ENCODE measurements at regions not wholly inside any gene's neighbourhood (a gene's known extent, or its start where the extent isn't known, plus 50 kb on each side); places are given as distances from the start of the nearest gene placed in this dataset.

GRCh38 chr3:163644172-163644571 is 1434.1 kb downstream of the SI start:
- H3K36me3 Mint-ChIP-seq = no peaks in the 10 kb centered on the region
- H3K4me1 Mint-ChIP-seq = no peaks in the 10 kb centered on the region
- H3K27ac Mint-ChIP-seq = no peak overlapping the region
- H3K27me3 Mint-ChIP-seq (ENCODE audit: low read depth in 3 of 3) = no peaks in the 10 kb centered on the region
- H3K4me3 Mint-ChIP-seq = no peak overlapping the region
- H3K9me3 Mint-ChIP-seq = peaks cover 5 to 50% (median 31%) of the 10 kb centered on the region in 6 donors
- DNase-seq = no peak

GRCh38 chr3:163632722-163633121 is 1445.6 kb downstream of the SI start:
- DNase-seq = no peak
- Mint-ChIP-seq H3K27me3 (ENCODE audit: low read depth in 3 of 3) (peaks cover 0 to 2% (median 0%) of the 10 kb centered on the region in 3 donors), H3K4me1 (no peaks in the 10 kb centered on the region), H3K27ac (no peak overlapping the region), H3K9me3 (peaks cover 6 to 16% (median 11%) of the 10 kb centered on the region in 6 donors), H3K4me3 (no peak overlapping the region), H3K36me3 (no peaks in the 10 kb centered on the region)

- DNase-seq = no peak
- no peaks in the 10 kb centered on the region for H3K4me1 Mint-ChIP-seq
- H3K36me3 Mint-ChIP-seq = no peaks in the 10 kb centered on the region
- H3K9me3 Mint-ChIP-seq = peaks cover 10 to 32% (median 20%) of the 10 kb centered on the region in 6 donors
- H3K27me3 Mint-ChIP-seq (ENCODE audit: low read depth in 3 of 3) = peaks cover 0 to 1% (median 0%) of the 10 kb centered on the region in 3 donors
- no peak overlapping the region for H3K27ac Mint-ChIP-seq
- no peak overlapping the region for H3K4me3 Mint-ChIP-seq
Measured at GRCh38 chr3:163626753-163627152, 1451.5 kb downstream of the SI start.

- Mint-ChIP-seq H3K36me3 (no peaks in the 10 kb centered on the region), H3K27ac (no peak overlapping the region), H3K27me3 (ENCODE audit: low read depth in 3 of 3) (peaks cover 0 to 3% (median 0%) of the 10 kb centered on the region in 3 donors), H3K9me3 (peaks cover 10 to 40% (median 21%) of the 10 kb centered on the region in 6 donors), H3K4me1 (no peaks in the 10 kb centered on the region), H3K4me3 (no peak overlapping the region)
- DNase-seq = no peak
Measured at GRCh38 chr3:163622384-163622783, 1455.9 kb downstream of the SI start.

GRCh38 chr3:163614886-163615285 is 1463.4 kb downstream of the SI start:
- H3K36me3 Mint-ChIP-seq = no peaks in the 10 kb centered on the region
- no peak overlapping the region for H3K27ac Mint-ChIP-seq
- H3K27me3 Mint-ChIP-seq (ENCODE audit: low read depth in 3 of 3) = peaks cover 0 to 4% (median 0%) of the 10 kb centered on the region in 3 donors
- no peak overlapping the region for H3K4me3 Mint-ChIP-seq
- H3K4me1 Mint-ChIP-seq = no peaks in the 10 kb centered on the region
- peaks cover 4 to 31% (median 20%) of the 10 kb centered on the region in 6 donors for H3K9me3 Mint-ChIP-seq
- no peak for DNase-seq

- Mint-ChIP-seq H3K4me1 (no peaks in the 10 kb centered on the region), H3K27me3 (ENCODE audit: low read depth in 3 of 3) (peaks cover 0 to 4% (median 0%) of the 10 kb centered on the region in 3 donors), H3K4me3 (no peak overlapping the region), H3K36me3 (no peaks in the 10 kb centered on the region), H3K9me3 (peaks cover 10 to 25% (median 16%) of the 10 kb centered on the region in 6 donors), H3K27ac (no peak overlapping the region)
- no peak for DNase-seq
Measured at GRCh38 chr3:163605915-163606314, 1472.4 kb downstream of the SI start.

- no peak for DNase-seq
- H3K9me3 Mint-ChIP-seq = peaks cover 19 to 48% (median 32%) of the 10 kb centered on the region in 6 donors
- no peaks in the 10 kb centered on the region for H3K4me1 Mint-ChIP-seq
- H3K36me3 Mint-ChIP-seq = no peaks in the 10 kb centered on the region
- no peak overlapping the region for H3K4me3 Mint-ChIP-seq
- H3K27me3 Mint-ChIP-seq (ENCODE audit: low read depth in 3 of 3) = no peaks in the 10 kb centered on the region
- H3K27ac Mint-ChIP-seq = no peak overlapping the region
Measured at GRCh38 chr3:163601426-163601825, 1476.9 kb downstream of the SI start.

- Mint-ChIP-seq H3K4me1 (no peaks in the 10 kb centered on the region), H3K27ac (no peak overlapping the region), H3K27me3 (ENCODE audit: low read depth in 3 of 3) (no peaks in the 10 kb centered on the region), H3K9me3 (peaks cover 12 to 53% (median 24%) of the 10 kb centered on the region in 6 donors), H3K36me3 (no peaks in the 10 kb centered on the region), H3K4me3 (no peak overlapping the region)
- DNase-seq = no peak
Measured at GRCh38 chr3:163587342-163587741, 1491.0 kb downstream of the SI start.

- Mint-ChIP-seq H3K27ac (no peak overlapping the region), H3K9me3 (peaks cover 15 to 47% (median 34%) of the 10 kb centered on the region in 6 donors), H3K27me3 (ENCODE audit: low read depth in 3 of 3) (peaks cover 0 to 3% (median 0%) of the 10 kb centered on the region in 3 donors), H3K36me3 (no peaks in the 10 kb centered on the region), H3K4me3 (no peak overlapping the region), H3K4me1 (no peaks in the 10 kb centered on the region)
- DNase-seq = no peak
Measured at GRCh38 chr3:163582967-163583366, 1495.3 kb downstream of the SI start.

GRCh38 chr3:163577271-163577670 is 1501.0 kb downstream of the SI start:
- H3K9me3 Mint-ChIP-seq = peaks cover 2 to 41% (median 24%) of the 10 kb centered on the region in 6 donors
- no peaks in the 10 kb centered on the region for H3K36me3 Mint-ChIP-seq
- no peak for DNase-seq
- H3K27ac Mint-ChIP-seq = no peak overlapping the region
- H3K27me3 Mint-ChIP-seq (ENCODE audit: low read depth in 3 of 3) = peaks cover 0 to 3% (median 0%) of the 10 kb centered on the region in 3 donors
- H3K4me3 Mint-ChIP-seq = no peak overlapping the region
- no peaks in the 10 kb centered on the region for H3K4me1 Mint-ChIP-seq

GRCh38 chr3:163576314-163576713 is 1502.0 kb downstream of the SI start:
- no peak overlapping the region for H3K4me3 Mint-ChIP-seq
- H3K27me3 Mint-ChIP-seq (ENCODE audit: low read depth in 3 of 3) = peaks cover 0 to 3% (median 0%) of the 10 kb centered on the region in 3 donors
- H3K9me3 Mint-ChIP-seq = peaks cover 6 to 47% (median 26%) of the 10 kb centered on the region in 6 donors
- no peak overlapping the region for H3K27ac Mint-ChIP-seq
- DNase-seq = no peak
- H3K36me3 Mint-ChIP-seq = no peaks in the 10 kb centered on the region
- no peaks in the 10 kb centered on the region for H3K4me1 Mint-ChIP-seq

GRCh38 chr3:163573324-163573723 is 1505.0 kb downstream of the SI start:
- Mint-ChIP-seq H3K4me3 (no peak overlapping the region), H3K27me3 (ENCODE audit: low read depth in 3 of 3) (no peaks in the 10 kb centered on the region), H3K36me3 (no peaks in the 10 kb centered on the region), H3K4me1 (no peaks in the 10 kb centered on the region), H3K9me3 (peaks cover 5 to 50% (median 25%) of the 10 kb centered on the region in 6 donors), H3K27ac (peak overlapping the region in 1 of 6 donors; percentile 50)
- DNase-seq = no peak

- Mint-ChIP-seq H3K4me1 (no peaks in the 10 kb centered on the region), H3K27me3 (ENCODE audit: low read depth in 3 of 3) (no peaks in the 10 kb centered on the region), H3K27ac (no peak overlapping the region), H3K36me3 (no peaks in the 10 kb centered on the region), H3K4me3 (no peak overlapping the region), H3K9me3 (peaks cover 5 to 47% (median 26%) of the 10 kb centered on the region in 6 donors)
- DNase-seq = no peak
Measured at GRCh38 chr3:163572856-163573255, 1505.4 kb downstream of the SI start.

GRCh38 chr3:163563485-163563884 is 1514.8 kb downstream of the SI start:
- Mint-ChIP-seq H3K4me3 (no peak overlapping the region), H3K27me3 (ENCODE audit: low read depth in 3 of 3) (peaks cover 0 to 2% (median 0%) of the 10 kb centered on the region in 3 donors), H3K27ac (no peak overlapping the region), H3K36me3 (no peaks in the 10 kb centered on the region), H3K4me1 (no peaks in the 10 kb centered on the region), H3K9me3 (peaks cover 7 to 40% (median 11%) of the 10 kb centered on the region in 6 donors)
- no peak for DNase-seq

GRCh38 chr3:163562625-163563024 is 1515.7 kb downstream of the SI start:
- Mint-ChIP-seq H3K36me3 (no peaks in the 10 kb centered on the region), H3K4me3 (no peak overlapping the region), H3K27me3 (ENCODE audit: low read depth in 3 of 3) (peaks cover 0 to 2% (median 0%) of the 10 kb centered on the region in 3 donors), H3K27ac (no peak overlapping the region), H3K9me3 (peaks cover 7 to 35% (median 10%) of the 10 kb centered on the region in 6 donors), H3K4me1 (no peaks in the 10 kb centered on the region)
- DNase-seq = no peak
